Endodermal cell (in vitro differentiated cells): ENCODE measurements at regions not wholly inside any gene's neighbourhood (a gene's known extent, or its start where the extent isn't known, plus 50 kb on each side); places are given as distances from the start of the nearest gene placed in this dataset.

Experiments used
- DNase-seq: peaks from one replicate; pipeline ENCODE4 v3.0.0-alpha.2; 2017
- H3K27ac ChIP-seq: 2 replicates; pipeline ENCODE4 v1.5.1; 2013; ENCODE audit warnings: mild to moderate bottlenecking, low read depth, low read length, moderate library complexity
- H3K27me3 ChIP-seq: 2 replicates; pipeline ENCODE4 v1.6.1; 2013; ENCODE audit warnings: mild to moderate bottlenecking, low read length, moderate library complexity; ENCODE audit not compliant: insufficient read depth, control insufficient read depth, poor library complexity, severe bottlenecking
- H3K36me3 ChIP-seq: 2 replicates; pipeline ENCODE4 v1.7.0; 2013; ENCODE audit warnings: mild to moderate bottlenecking, low read length, moderate library complexity; ENCODE audit not compliant: control insufficient read depth, insufficient read depth
- H3K4me1 ChIP-seq: one replicate; pipeline ENCODE4 v1.7.0; 2013; ENCODE audit warnings: low read length; ENCODE audit not compliant: control insufficient read depth, insufficient read depth
- H3K4me3 ChIP-seq: 2 replicates; pipeline ENCODE4 v1.5.1; 2013; ENCODE audit warnings: mild to moderate bottlenecking, low read length, moderate library complexity
- H3K9ac ChIP-seq: 2 replicates; pipeline ENCODE4 v1.6.1; 2013; ENCODE audit warnings: mild to moderate bottlenecking, low read length, moderate library complexity; ENCODE audit not compliant: poor library complexity, severe bottlenecking; ENCODE audit errors: extremely low read depth
- H3K9me3 ChIP-seq: 2 replicates; pipeline ENCODE4 v1.6.1; 2013; ENCODE audit warnings: mild to moderate bottlenecking, low read length, moderate library complexity; ENCODE audit not compliant: control insufficient read depth
- H3K27ac Mint-ChIP-seq: 2 replicates; pipeline ENCODE4 v1.8.0; 2020; ENCODE audit warnings: mixed read lengths
- H3K27me3 Mint-ChIP-seq: 2 replicates; pipeline ENCODE4 v1.8.0; 2021; ENCODE audit warnings: mild to moderate bottlenecking, mixed read lengths; ENCODE audit not compliant: insufficient read depth
- H3K36me3 Mint-ChIP-seq: 2 replicates; pipeline ENCODE4 v1.8.0; 2020; ENCODE audit warnings: low read depth, mixed read lengths
- H3K4me1 Mint-ChIP-seq: 2 replicates; pipeline ENCODE4 v1.8.0; 2020; ENCODE audit warnings: mixed read lengths
- H3K4me3 Mint-ChIP-seq: 2 replicates; pipeline ENCODE4 v1.8.0; 2020; ENCODE audit warnings: mild to moderate bottlenecking, moderate library complexity, mixed read lengths
- H3K9me3 Mint-ChIP-seq: 2 replicates; pipeline ENCODE4 v1.8.0; 2020; ENCODE audit warnings: mild to moderate bottlenecking, mixed read lengths
- WGBS, 2 experiments: methylation state at CpG; one replicate each; pipeline versions ENCODE4 v1.1.5 to v1.1.7; 2013; ENCODE audit warnings: missing lambda C conversion rate in 2 of 2, mixed read lengths in 1 of 2; ENCODE audit not compliant: insufficient coverage in 1 of 2, insufficient read length in 1 of 2; 5-methylcytosine and 5-hydroxymethylcytosine counted together
- TF ChIP-seq, protein P1 (sequence below): fragments of 200-600 bp; sonication (generic); conservative IDR thresholded peaks from 2 replicates; pipeline ENCODE4 v1.5.0; 2021; ENCODE audit warnings: antibody characterized with exemption, mild to moderate bottlenecking

GRCh38 chr9:78397045-78397444 is 100.1 kb downstream of the PSAT1 start:
- 27 to 80% methylated on average over 1 to 5 of the region's 5 CpGs for WGBS, 2 experiments
- Mint-ChIP-seq H3K36me3 (peaks cover 22% of the 10 kb centered on the region), H3K27me3 (peaks cover 2% of the 10 kb centered on the region), H3K4me3 (peak overlapping the region; percentile 12), H3K4me1 (peaks cover 27% of the 10 kb centered on the region), H3K9me3 (peaks cover 39% of the 10 kb centered on the region), H3K27ac (peak overlapping the region; percentile 82)
- Histone ChIP-seq H3K27ac (no peak overlapping the region), H3K4me1 (no peaks in the 10 kb centered on the region), H3K27me3 (no peaks in the 10 kb centered on the region), H3K9me3 (peaks cover 34% of the 10 kb centered on the region), H3K36me3 (no peaks in the 10 kb centered on the region), H3K4me3 (peak overlapping the region; percentile 66), H3K9ac (no peak overlapping the region)
- TF ChIP-seq, protein P1, sequence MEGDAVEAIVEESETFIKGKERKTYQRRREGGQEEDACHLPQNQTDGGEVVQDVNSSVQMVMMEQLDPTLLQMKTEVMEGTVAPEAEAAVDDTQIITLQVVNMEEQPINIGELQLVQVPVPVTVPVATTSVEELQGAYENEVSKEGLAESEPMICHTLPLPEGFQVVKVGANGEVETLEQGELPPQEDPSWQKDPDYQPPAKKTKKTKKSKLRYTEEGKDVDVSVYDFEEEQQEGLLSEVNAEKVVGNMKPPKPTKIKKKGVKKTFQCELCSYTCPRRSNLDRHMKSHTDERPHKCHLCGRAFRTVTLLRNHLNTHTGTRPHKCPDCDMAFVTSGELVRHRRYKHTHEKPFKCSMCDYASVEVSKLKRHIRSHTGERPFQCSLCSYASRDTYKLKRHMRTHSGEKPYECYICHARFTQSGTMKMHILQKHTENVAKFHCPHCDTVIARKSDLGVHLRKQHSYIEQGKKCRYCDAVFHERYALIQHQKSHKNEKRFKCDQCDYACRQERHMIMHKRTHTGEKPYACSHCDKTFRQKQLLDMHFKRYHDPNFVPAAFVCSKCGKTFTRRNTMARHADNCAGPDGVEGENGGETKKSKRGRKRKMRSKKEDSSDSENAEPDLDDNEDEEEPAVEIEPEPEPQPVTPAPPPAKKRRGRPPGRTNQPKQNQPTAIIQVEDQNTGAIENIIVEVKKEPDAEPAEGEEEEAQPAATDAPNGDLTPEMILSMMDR = no peak
- DNase-seq = peak; percentile 49

DNA sequence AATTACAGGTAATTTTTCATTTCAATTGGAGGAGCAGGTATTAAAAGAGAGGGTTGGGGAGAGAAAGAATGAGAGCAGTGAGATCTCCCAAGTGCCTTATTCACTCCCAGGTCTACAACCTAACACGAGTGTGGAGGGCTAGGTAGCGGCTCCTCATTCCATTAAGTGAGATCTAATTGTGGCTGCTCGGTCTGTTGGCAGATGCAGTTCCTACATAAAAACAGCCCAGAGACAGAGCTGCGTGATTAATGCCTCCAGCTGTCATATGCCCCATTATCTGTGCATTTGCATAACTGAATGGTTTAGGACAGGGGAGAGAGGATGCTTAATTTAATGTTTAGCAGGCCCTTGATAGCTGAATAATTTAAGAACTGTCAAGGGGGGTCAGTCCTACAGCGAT is 100.5 kb downstream of the PSAT1 start:
- Mint-ChIP-seq H3K27me3 (peaks cover 2% of the 10 kb centered on the region), H3K36me3 (peaks cover 22% of the 10 kb centered on the region), H3K9me3 (peaks cover 39% of the 10 kb centered on the region), H3K4me3 (peak overlapping the region; percentile 12), H3K27ac (no peak overlapping the region), H3K4me1 (peaks cover 26% of the 10 kb centered on the region)
- TF ChIP-seq, protein P1 = no peak
- no peaks in the 10 kb centered on the region for H3K27me3 ChIP-seq
- peak overlapping the region; percentile 66 for H3K4me3 ChIP-seq
- peaks cover 34% of the 10 kb centered on the region for H3K9me3 ChIP-seq
- DNase-seq = no peak
- H3K9ac ChIP-seq = no peak overlapping the region
- H3K36me3 ChIP-seq = no peaks in the 10 kb centered on the region
- no peak overlapping the region for H3K27ac ChIP-seq
- 48 to 61% methylated on average over 3 to 5 of the region's 5 CpGs for WGBS, 2 experiments
- H3K4me1 ChIP-seq = no peaks in the 10 kb centered on the region

DNA sequence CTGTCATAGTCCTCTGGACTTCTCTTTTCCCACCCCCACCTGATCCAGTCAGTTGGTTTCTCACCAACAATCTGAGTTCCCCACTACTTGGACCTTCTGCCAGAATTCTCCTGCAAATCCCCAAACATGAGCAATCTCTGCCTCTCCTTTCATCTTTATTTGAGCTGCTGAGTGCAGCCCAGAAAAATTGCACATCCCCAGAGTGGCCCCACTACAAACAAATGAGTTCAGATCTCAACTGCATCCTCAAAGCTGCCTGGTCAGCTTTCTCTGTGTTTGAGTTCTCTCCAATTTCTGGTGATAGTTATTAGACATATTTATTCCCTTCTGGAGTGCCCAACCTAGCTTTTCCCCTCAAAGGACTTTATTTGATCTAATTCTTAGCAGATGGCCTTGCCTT is 102.2 kb downstream of the PSAT1 start:
- H3K9me3 Mint-ChIP-seq = peaks cover 29% of the 10 kb centered on the region
- Histone ChIP-seq H3K36me3 (no peaks in the 10 kb centered on the region), H3K9me3 (peaks cover 21% of the 10 kb centered on the region), H3K4me1 (no peaks in the 10 kb centered on the region), H3K27me3 (no peaks in the 10 kb centered on the region), H3K27ac (no peak overlapping the region), H3K4me3 (no peak overlapping the region), H3K9ac (no peak overlapping the region)
- DNase-seq = no peak
- TF ChIP-seq, protein P1 = no peak
- no peak overlapping the region for H3K27ac Mint-ChIP-seq
- peaks cover 23% of the 10 kb centered on the region for H3K4me1 Mint-ChIP-seq
- H3K36me3 Mint-ChIP-seq = peaks cover 14% of the 10 kb centered on the region
- no peak overlapping the region for H3K4me3 Mint-ChIP-seq
- peaks cover 2% of the 10 kb centered on the region for H3K27me3 Mint-ChIP-seq
